ENCODE measurements at regions not wholly inside any gene's neighbourhood (a gene's known extent, or its start where the extent isn't known, plus 50 kb on each side); places are given as distances from the start of the nearest gene placed in this dataset.

GRCh38 chr2:179354296-179354695, 89.7 kb upstream of the SESTD1 start:
- no peak for DNase-seq (ENCODE audit: low read depth)
- no peak overlapping the region for H3K4me3 ChIP-seq (ENCODE audit: control insufficient read depth, low read depth, low read length)
- no peak for TF ChIP-seq CTCF (conservative IDR thresholded peaks at IDR 0.05; ENCODE audit: control insufficient read depth, insufficient read depth, low read depth, low read length)

- no peak overlapping the region for H3K4me3 ChIP-seq (ENCODE audit: control insufficient read depth, low read depth, low read length)
- no peak for TF ChIP-seq CTCF (conservative IDR thresholded peaks at IDR 0.05; ENCODE audit: control insufficient read depth, insufficient read depth, low read depth, low read length)
- no peak for DNase-seq (ENCODE audit: low read depth)
These were observed 87.5 kb upstream of the SESTD1 start for GRCh38 chr2:179352181-179352580.

- no peak for TF ChIP-seq CTCF (conservative IDR thresholded peaks at IDR 0.05; ENCODE audit: control insufficient read depth, insufficient read depth, low read depth, low read length)
- DNase-seq (ENCODE audit: low read depth): no peak
- no peak overlapping the region for H3K4me3 ChIP-seq (ENCODE audit: control insufficient read depth, low read depth, low read length)
These were observed 86.4 kb upstream of the SESTD1 start for GRCh38 chr2:179351057-179351456.

GRCh38 chr2:179349670-179350303, 85.2 kb upstream of the SESTD1 start:
- TF ChIP-seq CTCF (conservative IDR thresholded peaks at IDR 0.05; ENCODE audit: control insufficient read depth, insufficient read depth, low read depth, low read length): no peak
- DNase-seq (ENCODE audit: low read depth): no peak
- H3K4me3 ChIP-seq (ENCODE audit: control insufficient read depth, low read depth, low read length): no peak overlapping the region

- TF ChIP-seq CTCF (conservative IDR thresholded peaks at IDR 0.05; ENCODE audit: control insufficient read depth, insufficient read depth, low read depth, low read length): no peak
- DNase-seq (ENCODE audit: low read depth): no peak
- no peak overlapping the region for H3K4me3 ChIP-seq (ENCODE audit: control insufficient read depth, low read depth, low read length)
These were observed 84.3 kb upstream of the SESTD1 start for GRCh38 chr2:179348906-179349305.

GRCh38 chr2:179344970-179345369, 80.3 kb upstream of the SESTD1 start:
- DNase-seq (ENCODE audit: low read depth): no peak
- H3K4me3 ChIP-seq (ENCODE audit: control insufficient read depth, low read depth, low read length): no peak overlapping the region
- no peak for TF ChIP-seq CTCF (conservative IDR thresholded peaks at IDR 0.05; ENCODE audit: control insufficient read depth, insufficient read depth, low read depth, low read length)
